ENCODE measurements at regions not wholly inside any gene's neighbourhood (a gene's known extent, or its start where the extent isn't known, plus 50 kb on each side); places are given as distances from the start of the nearest gene placed in this dataset.

DNA sequence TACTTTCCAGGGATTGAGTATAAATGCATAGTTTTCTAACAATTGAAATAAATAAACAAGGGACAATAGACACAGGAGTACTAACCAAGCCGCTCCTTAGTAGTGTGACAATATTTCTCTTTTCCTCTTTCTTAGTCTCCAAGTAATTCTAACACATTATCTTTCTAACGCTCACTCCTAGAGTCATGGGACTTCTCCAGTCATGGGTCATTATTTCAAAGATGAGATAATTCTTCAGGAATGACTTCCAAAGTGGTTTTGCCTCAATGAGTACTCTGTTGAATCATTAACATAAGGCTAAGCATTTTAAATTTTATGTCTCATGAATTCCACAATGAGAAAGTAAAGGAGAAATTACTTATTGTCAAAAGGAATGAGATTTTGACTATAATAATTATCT lies 605.8 kb upstream of the ADAMTS5 start:
- H3K36me3 ChIP-seq (ENCODE audit: low read depth): no peaks in the 10 kb centered on the region
- peak overlapping the region; percentile 70 for H3K9ac ChIP-seq
- H3F3A ChIP-seq (ENCODE audit: insufficient read depth): peaks cover 46% of the 10 kb centered on the region
- H3K4me2 ChIP-seq (ENCODE audit: unreplicated experiment): peak overlapping the region; percentile 80
- H3K4me1 ChIP-seq (ENCODE audit: insufficient read depth): peaks cover 51% of the 10 kb centered on the region
- no peaks in the 10 kb centered on the region for H3K9me2 ChIP-seq (ENCODE audit: insufficient read depth)
- H3K79me2 ChIP-seq (ENCODE audit: insufficient read depth): no peaks in the 10 kb centered on the region
- peak overlapping the region; percentile 97 for H3K27ac ChIP-seq
- no peaks in the 10 kb centered on the region for H3K27me3 ChIP-seq (replicated peaks; ENCODE audit: insufficient read depth)
- in situ Hi-C loops (cut with MboI): no loop called here
- no peaks in the 10 kb centered on the region for H4K20me1 ChIP-seq (ENCODE audit: insufficient read depth)
- no peak for TF ChIP-seq EZH2 (IDR thresholded peaks at IDR 0.05; ENCODE audit: insufficient read depth, poor library complexity, severe bottlenecking)
- TF ChIP-seq EZH2phosphoT487 (IDR thresholded peaks at IDR 0.05; ENCODE audit: insufficient read depth, low read depth): no peak
- no peaks in the 10 kb centered on the region for H3K9me3 ChIP-seq (ENCODE audit: low read depth)
- WGBS, 2 experiments (ENCODE audit: low coverage in 1 of 2, low lambda C conversion rate in 2 of 2, missing lambda C conversion rate in 2 of 2): 3 to 4% methylated on average over 2 of the region's 2 CpGs
- H2AFZ ChIP-seq: no peak overlapping the region
- H3K4me3 ChIP-seq: peak overlapping the region; percentile 15; the same call in 1 of the 2 replicates
- peak; percentile 92 for DNase-seq

DNA sequence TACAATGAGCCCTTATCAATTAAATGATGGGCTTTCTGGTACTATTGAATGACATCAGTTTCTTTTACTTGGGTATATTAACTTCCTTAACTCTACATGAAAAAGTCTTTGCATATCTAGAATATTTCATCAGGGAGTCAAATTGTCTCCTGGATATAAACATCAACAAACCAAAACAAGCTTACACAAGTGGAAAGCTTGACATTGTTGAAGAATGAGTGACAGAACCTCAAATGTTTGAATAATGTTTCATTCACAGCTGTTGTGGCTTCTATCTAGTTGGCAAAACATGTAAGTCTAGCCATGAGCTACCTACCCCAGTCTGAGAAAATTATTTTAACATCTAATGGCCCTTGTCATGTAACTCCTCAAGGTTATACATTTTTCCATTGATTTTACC lies 604.8 kb upstream of the ADAMTS5 start:
- peak overlapping the region; percentile 97 for H3K27ac ChIP-seq
- in situ Hi-C loops (cut with MboI): no loop called here
- H3K36me3 ChIP-seq (ENCODE audit: low read depth): no peaks in the 10 kb centered on the region
- peak overlapping the region; percentile 70 for H3K9ac ChIP-seq
- no peaks in the 10 kb centered on the region for H3K9me3 ChIP-seq (ENCODE audit: low read depth)
- H3K4me1 ChIP-seq (ENCODE audit: insufficient read depth): peaks cover 56% of the 10 kb centered on the region
- no peaks in the 10 kb centered on the region for H3K27me3 ChIP-seq (replicated peaks; ENCODE audit: insufficient read depth)
- no peak for TF ChIP-seq EZH2phosphoT487 (IDR thresholded peaks at IDR 0.05; ENCODE audit: insufficient read depth, low read depth)
- no peak for TF ChIP-seq EZH2 (IDR thresholded peaks at IDR 0.05; ENCODE audit: insufficient read depth, poor library complexity, severe bottlenecking)
- no peaks in the 10 kb centered on the region for H3K79me2 ChIP-seq (ENCODE audit: insufficient read depth)
- no peaks in the 10 kb centered on the region for H3K9me2 ChIP-seq (ENCODE audit: insufficient read depth)
- H3K4me2 ChIP-seq (ENCODE audit: unreplicated experiment): peak overlapping the region; percentile 80
- H3K4me3 ChIP-seq: no peak overlapping the region
- no peak overlapping the region for H2AFZ ChIP-seq
- peaks cover 46% of the 10 kb centered on the region for H3F3A ChIP-seq (ENCODE audit: insufficient read depth)
- DNase-seq: peak; percentile 67
- no peaks in the 10 kb centered on the region for H4K20me1 ChIP-seq (ENCODE audit: insufficient read depth)

DNA sequence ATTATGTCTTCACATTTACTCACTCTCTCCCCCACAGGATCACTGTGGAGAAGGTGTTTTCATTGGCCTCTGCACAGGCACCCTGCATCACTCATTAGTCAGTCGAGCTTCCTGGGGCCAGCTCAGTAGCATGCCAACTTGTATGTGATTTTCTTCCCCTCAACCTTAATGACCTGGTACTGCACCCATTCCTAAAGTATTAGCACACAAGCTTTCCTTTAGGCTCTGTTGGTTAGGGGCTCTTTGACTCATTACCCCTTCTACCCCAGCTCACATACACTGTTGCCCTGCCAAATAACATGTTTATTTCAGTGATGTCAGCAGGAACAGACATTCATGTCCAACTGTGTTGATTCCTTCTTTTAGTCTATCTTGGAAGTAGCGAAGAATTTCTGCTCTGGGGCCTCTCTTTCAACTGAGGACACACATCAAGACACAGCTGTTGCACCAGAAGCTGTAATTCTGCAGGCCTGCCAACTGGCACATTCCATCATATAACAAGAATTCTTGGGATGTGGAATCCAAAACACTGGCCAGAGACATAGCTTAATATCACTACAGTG lies 603.5 kb upstream of the ADAMTS5 start:
- H3F3A ChIP-seq (ENCODE audit: insufficient read depth): peaks cover 47% of the 10 kb centered on the region
- no peak overlapping the region for H2AFZ ChIP-seq
- TF ChIP-seq EZH2phosphoT487 (IDR thresholded peaks at IDR 0.05; ENCODE audit: insufficient read depth, low read depth) (no peak), EZH2 (IDR thresholded peaks at IDR 0.05; ENCODE audit: insufficient read depth, poor library complexity, severe bottlenecking) (no peak)
- H3K9me2 ChIP-seq (ENCODE audit: insufficient read depth): no peaks in the 10 kb centered on the region
- H3K9ac ChIP-seq: peak overlapping the region; percentile 68
- H3K27ac ChIP-seq: peak overlapping the region; percentile 97
- peak; percentile 95 for DNase-seq
- peak overlapping the region; percentile 80 for H3K4me2 ChIP-seq (ENCODE audit: unreplicated experiment)
- no peaks in the 10 kb centered on the region for H3K9me3 ChIP-seq (ENCODE audit: low read depth)
- H4K20me1 ChIP-seq (ENCODE audit: insufficient read depth): no peaks in the 10 kb centered on the region
- in situ Hi-C loops (cut with MboI): no loop called here
- no peaks in the 10 kb centered on the region for H3K27me3 ChIP-seq (replicated peaks; ENCODE audit: insufficient read depth)
- H3K4me1 ChIP-seq (ENCODE audit: insufficient read depth): peaks cover 59% of the 10 kb centered on the region
- H3K79me2 ChIP-seq (ENCODE audit: insufficient read depth): no peaks in the 10 kb centered on the region
- no peaks in the 10 kb centered on the region for H3K36me3 ChIP-seq (ENCODE audit: low read depth)
- 0 to 3% methylated on average over 2 of the region's 2 CpGs for WGBS, 2 experiments (ENCODE audit: low coverage in 1 of 2, low lambda C conversion rate in 2 of 2, missing lambda C conversion rate in 2 of 2)
- H3K4me3 ChIP-seq: peak overlapping the region; percentile 20

DNA sequence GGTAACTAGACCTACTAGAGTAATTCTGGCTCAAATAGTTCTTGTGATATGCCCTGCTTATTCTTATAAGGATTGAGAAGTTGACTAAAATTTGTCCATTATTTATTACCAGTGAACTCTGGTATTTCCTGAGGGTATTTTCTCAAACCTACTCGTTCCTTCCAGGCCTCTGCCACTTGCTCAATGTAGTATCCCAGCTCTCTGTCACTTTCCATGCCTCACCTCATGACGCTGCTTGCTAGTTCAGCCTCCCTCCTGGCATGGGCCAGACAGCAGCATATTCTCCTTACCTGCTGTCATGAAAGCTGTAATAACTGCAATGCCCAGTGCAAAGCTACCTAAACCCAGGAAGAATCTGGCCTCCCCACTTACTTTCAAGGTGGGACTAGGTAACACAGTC lies 602.9 kb upstream of the ADAMTS5 start:
- Histone ChIP-seq H3K36me3 (ENCODE audit: low read depth) (no peaks in the 10 kb centered on the region), H3K27ac (peak overlapping the region; percentile 97), H2AFZ (peak overlapping the region; percentile 29; the same call in 1 of the 2 replicates), H3F3A (ENCODE audit: insufficient read depth) (peaks cover 52% of the 10 kb centered on the region), H3K79me2 (ENCODE audit: insufficient read depth) (no peaks in the 10 kb centered on the region), H3K4me3 (peak overlapping the region; percentile 23; the same call in 1 of the 2 replicates), H3K9me2 (ENCODE audit: insufficient read depth) (no peaks in the 10 kb centered on the region), H3K27me3 (replicated peaks; ENCODE audit: insufficient read depth) (no peaks in the 10 kb centered on the region), H4K20me1 (ENCODE audit: insufficient read depth) (no peaks in the 10 kb centered on the region), H3K9ac (peak overlapping the region; percentile 68), H3K4me1 (ENCODE audit: insufficient read depth) (peaks cover 64% of the 10 kb centered on the region), H3K4me2 (ENCODE audit: unreplicated experiment) (peak overlapping the region; percentile 80), H3K9me3 (ENCODE audit: low read depth) (no peaks in the 10 kb centered on the region)
- in situ Hi-C loops (cut with MboI): no loop called here
- DNase-seq: peak; percentile 74
- WGBS, 2 experiments (ENCODE audit: low coverage in 1 of 2, low lambda C conversion rate in 2 of 2, missing lambda C conversion rate in 2 of 2): 14 to 30% methylated on average over 2 of the region's 2 CpGs
- TF ChIP-seq EZH2 (IDR thresholded peaks at IDR 0.05; ENCODE audit: insufficient read depth, poor library complexity, severe bottlenecking): no peak
- no peak for TF ChIP-seq EZH2phosphoT487 (IDR thresholded peaks at IDR 0.05; ENCODE audit: insufficient read depth, low read depth)

Data from GM23248 (cell line).